ENCODE measurements at regions not wholly inside any gene's neighbourhood (a gene's known extent, or its start where the extent isn't known, plus 50 kb on each side); places are given as distances from the start of the nearest gene placed in this dataset.

DNA sequence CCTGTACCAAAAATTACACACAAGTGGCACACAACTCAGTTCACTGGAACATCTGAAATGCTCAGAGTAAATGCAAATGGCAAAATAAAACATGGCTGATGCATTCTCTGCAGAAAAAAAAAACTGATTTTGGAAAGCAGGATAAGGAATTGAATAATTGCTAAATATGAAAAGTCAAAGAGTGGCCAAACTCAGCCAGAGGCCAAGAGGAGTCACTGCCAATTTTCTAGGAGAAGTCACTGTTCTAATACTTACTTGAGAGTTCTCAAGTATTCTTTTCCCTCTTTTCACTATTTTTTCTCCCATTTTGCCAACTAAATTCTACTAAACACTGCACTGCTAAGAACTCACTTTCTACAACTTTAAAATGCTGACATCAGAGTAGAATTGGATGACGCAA, 1018.6 kb downstream of the TUSC7 start:
- no peak overlapping the region for H3K4me3 ChIP-seq (ENCODE audit: low read depth, low read length)
- POLR2A ChIA-PET: no interaction called here
- no peaks in the 10 kb centered on the region for H3K36me3 Mint-ChIP-seq (ENCODE audit: insufficient read depth, unreplicated experiment)
- H3K27me3 Mint-ChIP-seq (ENCODE audit: insufficient read depth, unreplicated experiment): no peaks in the 10 kb centered on the region
- CTCF ChIA-PET: no interaction called here
- H3K36me3 ChIP-seq (ENCODE audit: control insufficient read depth, insufficient read depth, low read length): no peaks in the 10 kb centered on the region
- H3K9me3 Mint-ChIP-seq (ENCODE audit: unreplicated experiment): no peaks in the 10 kb centered on the region
- no peaks in the 10 kb centered on the region for H3K4me1 ChIP-seq
- H3K4me3 Mint-ChIP-seq (ENCODE audit: unreplicated experiment): no peak overlapping the region
- no peak for DNase-seq
- TF ChIP-seq, protein P1, sequence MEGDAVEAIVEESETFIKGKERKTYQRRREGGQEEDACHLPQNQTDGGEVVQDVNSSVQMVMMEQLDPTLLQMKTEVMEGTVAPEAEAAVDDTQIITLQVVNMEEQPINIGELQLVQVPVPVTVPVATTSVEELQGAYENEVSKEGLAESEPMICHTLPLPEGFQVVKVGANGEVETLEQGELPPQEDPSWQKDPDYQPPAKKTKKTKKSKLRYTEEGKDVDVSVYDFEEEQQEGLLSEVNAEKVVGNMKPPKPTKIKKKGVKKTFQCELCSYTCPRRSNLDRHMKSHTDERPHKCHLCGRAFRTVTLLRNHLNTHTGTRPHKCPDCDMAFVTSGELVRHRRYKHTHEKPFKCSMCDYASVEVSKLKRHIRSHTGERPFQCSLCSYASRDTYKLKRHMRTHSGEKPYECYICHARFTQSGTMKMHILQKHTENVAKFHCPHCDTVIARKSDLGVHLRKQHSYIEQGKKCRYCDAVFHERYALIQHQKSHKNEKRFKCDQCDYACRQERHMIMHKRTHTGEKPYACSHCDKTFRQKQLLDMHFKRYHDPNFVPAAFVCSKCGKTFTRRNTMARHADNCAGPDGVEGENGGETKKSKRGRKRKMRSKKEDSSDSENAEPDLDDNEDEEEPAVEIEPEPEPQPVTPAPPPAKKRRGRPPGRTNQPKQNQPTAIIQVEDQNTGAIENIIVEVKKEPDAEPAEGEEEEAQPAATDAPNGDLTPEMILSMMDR (IDR thresholded peaks at IDR 0.05; ENCODE audit: insufficient read depth in 1 of 2, low read depth in 1 of 2, low read length in 1 of 2, severe bottlenecking in 1 of 2, unreplicated experiment in 1 of 2): no peak
- H3K27me3 ChIP-seq (replicated peaks; ENCODE audit: control insufficient read depth, insufficient read depth, low read length): no peaks in the 10 kb centered on the region; the same call in 1 of the 2 replicates
- H3K27ac Mint-ChIP-seq (ENCODE audit: unreplicated experiment): no peak overlapping the region
- H3K4me1 Mint-ChIP-seq (ENCODE audit: low read depth, unreplicated experiment): no peaks in the 10 kb centered on the region
- H3K9me3 ChIP-seq: no peaks in the 10 kb centered on the region
- intact Hi-C loops (cut with micrococcal nuclease; ENCODE audit: unreplicated experiment): no loop called here
- BruUV-seq (replicated peaks): no TSS peak

DNA sequence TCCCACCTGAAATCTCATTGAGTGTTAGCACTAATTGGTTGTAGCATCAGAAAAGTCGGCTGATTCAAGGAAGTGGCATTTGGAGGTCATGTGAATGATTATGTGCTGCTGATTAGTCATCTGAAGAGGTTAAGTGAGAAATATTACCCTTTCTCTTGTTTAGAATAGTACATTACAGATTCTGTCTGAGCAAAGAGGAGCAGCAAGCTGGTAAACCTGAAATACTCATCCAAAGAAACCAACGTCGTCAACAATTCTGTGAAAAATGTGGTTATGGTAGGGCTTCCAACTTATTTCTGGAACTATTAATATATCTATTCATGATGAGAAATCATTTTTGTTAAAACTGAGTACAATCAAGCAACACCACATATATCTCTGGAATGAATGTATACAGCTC, 1024.9 kb downstream of the TUSC7 start:
- Mint-ChIP-seq H3K36me3 (ENCODE audit: insufficient read depth, unreplicated experiment) (no peaks in the 10 kb centered on the region), H3K27me3 (ENCODE audit: insufficient read depth, unreplicated experiment) (peaks cover 1% of the 10 kb centered on the region), H3K4me1 (ENCODE audit: low read depth, unreplicated experiment) (no peaks in the 10 kb centered on the region), H3K9me3 (ENCODE audit: unreplicated experiment) (no peaks in the 10 kb centered on the region), H3K27ac (ENCODE audit: unreplicated experiment) (no peak overlapping the region), H3K4me3 (ENCODE audit: unreplicated experiment) (no peak overlapping the region)
- Histone ChIP-seq H3K4me3 (ENCODE audit: low read depth, low read length) (no peak overlapping the region), H3K36me3 (ENCODE audit: control insufficient read depth, insufficient read depth, low read length) (no peaks in the 10 kb centered on the region), H3K27me3 (replicated peaks; ENCODE audit: control insufficient read depth, insufficient read depth, low read length) (no peaks in the 10 kb centered on the region), H3K4me1 (no peaks in the 10 kb centered on the region), H3K9me3 (no peaks in the 10 kb centered on the region)
- ChIA-PET CTCF (no interaction called here), POLR2A (no interaction called here)
- no TSS peak for BruUV-seq (replicated peaks)
- DNase-seq: no peak
- intact Hi-C loops (cut with micrococcal nuclease; ENCODE audit: unreplicated experiment): no loop called here
- TF ChIP-seq, protein P1 (IDR thresholded peaks at IDR 0.05; ENCODE audit: insufficient read depth in 1 of 2, low read depth in 1 of 2, low read length in 1 of 2, severe bottlenecking in 1 of 2, unreplicated experiment in 1 of 2): no peak

DNA sequence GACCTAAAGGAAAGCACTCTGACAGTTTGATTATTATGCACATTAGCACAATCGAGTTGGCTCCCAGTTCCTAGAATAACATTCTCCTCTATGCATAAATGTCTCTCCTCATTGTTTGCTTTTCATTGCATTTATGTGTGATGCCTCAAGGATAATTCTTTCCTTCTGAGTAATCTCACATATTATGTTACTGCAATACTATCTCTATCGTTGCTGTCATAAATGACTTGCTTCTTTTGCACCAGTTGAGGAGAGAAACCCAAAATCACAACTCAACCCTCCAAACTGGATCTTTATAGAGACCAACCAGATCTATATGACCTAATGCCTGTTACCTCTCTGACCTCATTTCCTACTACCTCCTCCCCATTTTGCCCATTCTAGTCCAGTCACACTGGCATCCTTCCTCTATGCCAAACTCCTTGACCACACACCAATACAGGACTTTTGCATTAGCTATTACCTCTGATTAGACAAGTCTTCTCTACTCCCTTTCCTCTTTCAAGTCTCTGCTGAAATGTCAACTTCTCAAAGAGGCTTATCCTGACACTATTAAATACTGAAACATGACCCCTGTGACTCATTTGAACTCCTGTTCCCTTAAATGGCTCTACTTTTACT, 1026.0 kb downstream of the TUSC7 start:
- Histone ChIP-seq H3K9me3 (no peaks in the 10 kb centered on the region), H3K4me3 (ENCODE audit: low read depth, low read length) (no peak overlapping the region), H3K36me3 (ENCODE audit: control insufficient read depth, insufficient read depth, low read length) (no peaks in the 10 kb centered on the region), H3K4me1 (no peaks in the 10 kb centered on the region), H3K27me3 (replicated peaks; ENCODE audit: control insufficient read depth, insufficient read depth, low read length) (no peaks in the 10 kb centered on the region)
- no peaks in the 10 kb centered on the region for H3K9me3 Mint-ChIP-seq (ENCODE audit: unreplicated experiment)
- DNase-seq: no peak
- POLR2A ChIA-PET: no interaction called here
- peaks cover 8% of the 10 kb centered on the region for H3K27me3 Mint-ChIP-seq (ENCODE audit: insufficient read depth, unreplicated experiment)
- no peak overlapping the region for H3K27ac Mint-ChIP-seq (ENCODE audit: unreplicated experiment)
- H3K36me3 Mint-ChIP-seq (ENCODE audit: insufficient read depth, unreplicated experiment): no peaks in the 10 kb centered on the region
- TF ChIP-seq, protein P1 (IDR thresholded peaks at IDR 0.05; ENCODE audit: insufficient read depth in 1 of 2, low read depth in 1 of 2, low read length in 1 of 2, severe bottlenecking in 1 of 2, unreplicated experiment in 1 of 2): no peak
- no peak overlapping the region for H3K4me3 Mint-ChIP-seq (ENCODE audit: unreplicated experiment)
- CTCF ChIA-PET: no interaction called here
- no peaks in the 10 kb centered on the region for H3K4me1 Mint-ChIP-seq (ENCODE audit: low read depth, unreplicated experiment)
- BruUV-seq (replicated peaks): no TSS peak
- intact Hi-C loops (cut with micrococcal nuclease; ENCODE audit: unreplicated experiment): no loop called here
